Fibroblast of lung (primary cell): ENCODE measurements at regions not wholly inside any gene's neighbourhood (a gene's known extent, or its start where the extent isn't known, plus 50 kb on each side); places are given as distances from the start of the nearest gene placed in this dataset.

Experiments used
- DNase-seq, 2 donors: peaks; one replicate each; pipeline versions ENCODE4 v3.0.0 to v3.0.0-alpha.2; 2010; ENCODE audit warnings: low read depth in 2 of 2
- H2AFZ ChIP-seq: 2 replicates; pipeline ENCODE4 v1.5.1; 2012; ENCODE audit warnings: low read length, control low read depth, inconsistent platforms
- H3K27ac ChIP-seq: 2 replicates; pipeline ENCODE4 v1.5.1; 2011; ENCODE audit warnings: low read length, control low read depth; ENCODE audit not compliant: insufficient read depth
- H3K27me3 ChIP-seq: 2 replicates; pipeline ENCODE4 v1.5.1; 2011; ENCODE audit warnings: mild to moderate bottlenecking, low read length; ENCODE audit not compliant: control insufficient read depth, insufficient read depth
- H3K36me3 ChIP-seq: 2 replicates; pipeline ENCODE4 v1.5.1; 2011; ENCODE audit warnings: low read length; ENCODE audit not compliant: control insufficient read depth, insufficient read depth
- H3K4me1 ChIP-seq: 2 replicates; pipeline ENCODE4 v1.5.1; 2011; ENCODE audit warnings: low read length; ENCODE audit not compliant: control insufficient read depth, insufficient read depth; ENCODE audit errors: extremely low read depth
- H3K4me2 ChIP-seq: 2 replicates; pipeline ENCODE4 v1.5.1; 2011; ENCODE audit warnings: low read length, control low read depth; ENCODE audit not compliant: insufficient read depth; ENCODE audit errors: extremely low read depth
- H3K4me3 ChIP-seq, 4 experiments: fragments of 200-600 bp in 1 of 4; sonication (generic) in 1 of 4; replicated peaks in 1 of 4; 2 replicates each; pipeline ENCODE4 v1.5.1; 2011 to 2016; ENCODE audit warnings: low read length in 4 of 4, low read depth in 3 of 4, mild to moderate bottlenecking in 3 of 4, control low read depth in 2 of 4, inconsistent platforms in 1 of 4, mixed read lengths in 1 of 4; ENCODE audit not compliant: insufficient read depth in 1 of 4; ENCODE audit errors: control extremely low read depth in 1 of 4
- H3K79me2 ChIP-seq: 2 replicates; pipeline ENCODE4 v1.5.1; 2012; ENCODE audit warnings: mild to moderate bottlenecking, low read length, inconsistent platforms; ENCODE audit not compliant: control insufficient read depth, insufficient read depth
- H3K9ac ChIP-seq: 2 replicates; pipeline ENCODE4 v1.5.1; 2011; ENCODE audit warnings: mild to moderate bottlenecking, low read length, control low read depth; ENCODE audit not compliant: insufficient read depth
- H3K9me3 ChIP-seq: 2 replicates; pipeline ENCODE4 v1.5.1; 2012; ENCODE audit warnings: low read depth, low read length; ENCODE audit not compliant: control insufficient read depth, insufficient read depth
- H4K20me1 ChIP-seq: 2 replicates; pipeline ENCODE4 v1.5.1; 2011; ENCODE audit warnings: low read length; ENCODE audit not compliant: control insufficient read depth, insufficient read depth; ENCODE audit errors: extremely low read depth
- CTCF ChIP-seq, 2 donors: IDR thresholded peaks in 1 of 2; conservative IDR thresholded peaks in 1 of 2; 1 replicate in 1 of 2; 2 replicates in 1 of 2; pipeline ENCODE4 v1.5.1; 2011 to 2012; ENCODE audit warnings: low read length in 2 of 2, control low read depth in 1 of 2, inconsistent platforms in 1 of 2, low read depth in 1 of 2, mild to moderate bottlenecking in 1 of 2
- EZH2 ChIP-seq: IDR thresholded peaks from 2 replicates; pipeline ENCODE4 v1.5.1; 2012; ENCODE audit warnings: low read length, control low read depth, mild to moderate bottlenecking; ENCODE audit errors: missing control alignments

GRCh38 chr11:10916665-10917064 is 58.8 kb upstream of the ZBED5 start:
- Histone ChIP-seq H3K9ac (no peak overlapping the region), H3K4me2 (no peak overlapping the region), H3K79me2 (no peaks in the 10 kb centered on the region), H3K4me1 (no peaks in the 10 kb centered on the region), H4K20me1 (no peaks in the 10 kb centered on the region), H3K27ac (no peak overlapping the region), H2AFZ (no peak overlapping the region), H3K9me3 (no peaks in the 10 kb centered on the region), H3K36me3 (no peaks in the 10 kb centered on the region), H3K4me3 (no peak overlapping the region), H3K27me3 (no peaks in the 10 kb centered on the region)
- TF ChIP-seq CTCF (conservative IDR thresholded peaks at IDR 0.05 in 1 of 2, IDR thresholded peaks at IDR 0.05 in 1 of 2; ENCODE audit: low read depth in 1 of 2, low read length in 2 of 2) = no peak
- no peak for TF ChIP-seq EZH2
- DNase-seq = peak in 1 of 2 donors; percentile 52

GRCh38 chr11:10914050-10914449 is 56.2 kb upstream of the ZBED5 start:
- no peak overlapping the region for H3K4me3 ChIP-seq
- no peak overlapping the region for H2AFZ ChIP-seq
- H3K4me1 ChIP-seq = peaks cover 6% of the 10 kb centered on the region
- H4K20me1 ChIP-seq = no peaks in the 10 kb centered on the region
- TF ChIP-seq EZH2 (no peak), CTCF (conservative IDR thresholded peaks at IDR 0.05 in 1 of 2, IDR thresholded peaks at IDR 0.05 in 1 of 2; ENCODE audit: low read depth in 1 of 2, low read length in 2 of 2) (no peak)
- H3K36me3 ChIP-seq = no peaks in the 10 kb centered on the region
- H3K9me3 ChIP-seq = no peaks in the 10 kb centered on the region
- H3K4me2 ChIP-seq = no peak overlapping the region
- no peak overlapping the region for H3K9ac ChIP-seq
- peak in 1 of 2 donors; percentile 34 for DNase-seq
- no peaks in the 10 kb centered on the region for H3K27me3 ChIP-seq
- no peaks in the 10 kb centered on the region for H3K79me2 ChIP-seq
- no peak overlapping the region for H3K27ac ChIP-seq

GRCh38 chr11:10913075-10913474 is 55.2 kb upstream of the ZBED5 start:
- no peaks in the 10 kb centered on the region for H4K20me1 ChIP-seq
- DNase-seq = no peak
- no peak overlapping the region for H2AFZ ChIP-seq
- no peak overlapping the region for H3K4me2 ChIP-seq
- peaks cover 14% of the 10 kb centered on the region for H3K4me1 ChIP-seq
- H3K27me3 ChIP-seq = no peaks in the 10 kb centered on the region
- H3K4me3 ChIP-seq = no peak overlapping the region
- H3K79me2 ChIP-seq = no peaks in the 10 kb centered on the region
- no peaks in the 10 kb centered on the region for H3K9me3 ChIP-seq
- no peak overlapping the region for H3K9ac ChIP-seq
- no peaks in the 10 kb centered on the region for H3K36me3 ChIP-seq
- TF ChIP-seq EZH2 (no peak), CTCF (conservative IDR thresholded peaks at IDR 0.05 in 1 of 2, IDR thresholded peaks at IDR 0.05 in 1 of 2; ENCODE audit: low read depth in 1 of 2, low read length in 2 of 2) (no peak)
- H3K27ac ChIP-seq = no peak overlapping the region
